HCT116 (cell line): ENCODE measurements at regions not wholly inside any gene's neighbourhood (a gene's known extent, or its start where the extent isn't known, plus 50 kb on each side); places are given as distances from the start of the nearest gene placed in this dataset.

Source experiments
- ATAC-seq: fragments of 200-7000 bp; cut with Tn5 transposase; 2 replicates; pipeline ENCODE4 v1.9.1; 2020; ENCODE audit warnings: mild to moderate bottlenecking, moderate library complexity
- BruUV-seq: library from RNA; stranded (reverse); fragments of 400-500 nt; replicated peaks from 2 replicates; lab custom pipeline; 2021; lab: Mats Ljungman, UMichigan
- CTCF ChIA-PET: fragments of 300-600 bp; sonication (Branson Sonifier 250); formaldehyde crosslinking; loops from one replicate; lab custom pipeline; 2021; ENCODE audit warnings: antibody characterized with exemption; lab: Charles Lee
- POLR2A ChIA-PET: fragments of 300-600, 350-600 bp; sonication (Branson Sonifier 250); formaldehyde crosslinking; loops from one replicate; lab custom pipeline; 2021; ENCODE audit warnings: antibody characterized with exemption; lab: Charles Lee
- RAD21 ChIA-PET, 2 experiments: fragments of 300-600 bp; sonication (Branson Sonifier 250); formaldehyde crosslinking; loops; one replicate each; lab custom pipeline; 2023; ENCODE audit warnings: low total read pairs in 2 of 2; ENCODE audit not compliant: uncharacterized antibody in 2 of 2, unreplicated experiment in 2 of 2, low non-redundant PET in 1 of 2; lab: Charles Lee
- DNase-seq: peaks from one replicate; pipeline ENCODE4 v3.0.0-alpha.2; 2010; ENCODE audit warnings: low read depth, low spot score
- H2AFZ ChIP-seq: fragments of 200-600 bp; shearing (Covaris generic), sonication (generic); 2 replicates; pipeline ENCODE4 v1.6.1; 2017; ENCODE audit warnings: low read depth, mixed run types, mixed read lengths, antibody characterized with exemption, low read length; ENCODE audit not compliant: poor library complexity, severe bottlenecking
- H3K27ac ChIP-seq: 2 replicates; pipeline ENCODE4 v1.5.1; 2012; ENCODE audit warnings: low read depth, low read length
- H3K27me3 ChIP-seq: fragments of 200-600 bp; sonication (generic); 2 replicates; pipeline ENCODE4 v1.6.1; 2016; ENCODE audit warnings: mixed run types, low read length, mixed read lengths; ENCODE audit not compliant: insufficient read depth
- H3K36me3 ChIP-seq, 2 experiments: fragments of 200-500 bp in 1 of 2; fragments of 200-600 bp in 1 of 2; sonication (Bioruptor generic) in 1 of 2; sonication (generic) in 1 of 2; 2 replicates each; pipeline versions ENCODE4 v1.5.1 to v1.6.1; 2014 to 2016; ENCODE audit warnings: low read length in 2 of 2, inconsistent platforms in 1 of 2, mixed read lengths in 1 of 2, mixed run types in 1 of 2; ENCODE audit not compliant: insufficient read depth in 2 of 2, control insufficient read depth in 1 of 2
- H3K4me1 ChIP-seq, 2 experiments: fragments of 200-600 bp in 1 of 2; sonication (generic) in 1 of 2; 2 replicates each; pipeline versions ENCODE4 v1.5.1 to v1.6.1; 2012 to 2017; ENCODE audit warnings: low read length in 2 of 2, inconsistent platforms in 1 of 2, mild to moderate bottlenecking in 1 of 2, mixed read lengths in 1 of 2, mixed run types in 1 of 2, moderate library complexity in 1 of 2; ENCODE audit not compliant: insufficient read depth in 2 of 2, control insufficient read depth in 1 of 2
- H3K4me2 ChIP-seq: fragments of 200-600 bp; sonication (generic); 2 replicates; pipeline ENCODE4 v1.6.1; 2017; ENCODE audit warnings: mixed run types, low read length, mixed read lengths
- H3K4me3 ChIP-seq, 2 experiments: fragments of 200-600 bp in 1 of 2; sonication (generic) in 1 of 2; replicated peaks in 1 of 2; 2 replicates each; pipeline ENCODE4 v1.5.1; 2011 to 2016; ENCODE audit warnings: low read length in 2 of 2, control low read depth in 1 of 2, low read depth in 1 of 2, mild to moderate bottlenecking in 1 of 2, mixed read lengths in 1 of 2, mixed run types in 1 of 2
- H3K79me2 ChIP-seq: fragments of 200-600 bp; sonication (generic); 2 replicates; pipeline ENCODE4 v1.6.1; 2017; ENCODE audit warnings: mild to moderate bottlenecking, mixed run types, low read length, moderate library complexity, mixed read lengths; ENCODE audit not compliant: insufficient read depth
- H3K9ac ChIP-seq: fragments of 200-600 bp; sonication (generic); 2 replicates; pipeline ENCODE4 v1.6.1; 2016; ENCODE audit warnings: low read length, mixed read lengths
- H3K9me2 ChIP-seq: fragments of 200-600 bp; sonication (generic), shearing (Covaris generic); 2 replicates; pipeline ENCODE4 v1.6.1; 2017; ENCODE audit warnings: mixed run types, mild to moderate bottlenecking, moderate library complexity; ENCODE audit not compliant: insufficient read depth
- H3K9me3 ChIP-seq, 2 experiments: fragments of 200-500 bp in 1 of 2; fragments of 200-600 bp in 1 of 2; sonication (Bioruptor generic) in 1 of 2; sonication (generic) in 1 of 2; 2 replicates each; pipeline ENCODE4 v1.6.1; 2014 to 2017; ENCODE audit warnings: low read length in 2 of 2, mixed read lengths in 2 of 2, inconsistent platforms in 1 of 2, low read depth in 1 of 2, mild to moderate bottlenecking in 1 of 2, mixed run types in 1 of 2, moderate library complexity in 1 of 2; ENCODE audit not compliant: control insufficient read depth in 1 of 2, insufficient read depth in 1 of 2
- H4K20me1 ChIP-seq: fragments of 200-600 bp; sonication (generic), shearing (Covaris generic); 2 replicates; pipeline ENCODE4 v1.6.1; 2017; ENCODE audit warnings: mixed run types, mild to moderate bottlenecking, moderate library complexity; ENCODE audit not compliant: insufficient read depth
- CBX3 ChIP-seq: IDR thresholded peaks from 2 replicates; pipeline ENCODE4 v1.6.1; 2012; ENCODE audit warnings: low read depth
- CEBPB ChIP-seq: IDR thresholded peaks from 2 replicates; pipeline ENCODE4 v1.6.1; 2012; ENCODE audit warnings: low read depth
- FOSL1 ChIP-seq: IDR thresholded peaks from 2 replicates; pipeline ENCODE4 v1.6.1; 2012; ENCODE audit warnings: low read depth
- POLR2A ChIP-seq: IDR thresholded peaks from 2 replicates; pipeline ENCODE4 v1.7.0; 2011; ENCODE audit warnings: borderline replicate concordance; ENCODE audit not compliant: insufficient read depth, insufficient read length; ENCODE audit errors: extremely low read depth
- SIN3A ChIP-seq: IDR thresholded peaks from 2 replicates; pipeline ENCODE4 v1.6.1; 2012; ENCODE audit warnings: low read depth
- SRF ChIP-seq: IDR thresholded peaks from 2 replicates; pipeline ENCODE4 v1.6.1; 2012; ENCODE audit warnings: low read depth
- ZFX ChIP-seq: fragments of 450-650 bp; IDR thresholded peaks from 2 replicates; pipeline ENCODE4 v1.6.1; 2017
- intact Hi-C: fragments of 100-400 bp; cut with micrococcal nuclease; formaldehyde crosslinking; loops from 2 replicates; pipeline ENCODE4 v1.10.0; 2022
- TF ChIP-seq, protein P1 (sequence below): IDR thresholded peaks from 2 replicates; pipeline ENCODE4 v1.6.1; 2011; ENCODE audit warnings: mild to moderate bottlenecking, low read length, moderate library complexity; ENCODE audit not compliant: insufficient replicate concordance; ENCODE audit errors: extremely low read depth

DNA sequence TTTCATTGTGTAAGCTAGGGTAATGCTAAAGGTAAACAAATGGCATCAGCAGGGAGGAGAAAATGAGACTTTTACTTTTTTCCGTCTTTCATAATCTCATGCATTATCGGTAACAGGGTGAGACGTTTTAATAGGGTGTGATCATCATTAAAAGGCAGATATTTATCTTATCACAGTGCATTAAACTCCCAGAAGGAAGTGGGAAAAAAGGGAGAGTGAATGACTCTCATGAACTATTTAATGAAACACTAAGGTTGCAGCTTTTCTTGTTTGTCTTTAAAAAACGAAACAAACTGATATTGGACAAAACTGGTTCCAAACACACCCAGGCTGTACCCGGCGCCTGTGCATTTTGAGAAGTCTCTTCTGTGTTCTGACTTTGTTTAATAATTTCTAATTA is 1936.8 kb upstream of the PIK3C3 start:
- Histone ChIP-seq H3K36me3 (no peaks in the 10 kb centered on the region), H3K9me3 (no peaks in the 10 kb centered on the region; a peak in 1 of 4 replicates), H3K79me2 (no peaks in the 10 kb centered on the region), H2AFZ (no peak overlapping the region), H3K4me2 (no peak overlapping the region), H3K9me2 (no peaks in the 10 kb centered on the region), H3K27me3 (no peaks in the 10 kb centered on the region), H3K4me3 (no peak overlapping the region), H3K9ac (no peak overlapping the region), H3K4me1 (no peaks in the 10 kb centered on the region), H3K27ac (no peak overlapping the region), H4K20me1 (no peaks in the 10 kb centered on the region)
- intact Hi-C loops = no loop called here
- RAD21 ChIA-PET = no interaction called here
- BruUV-seq = no TSS peak
- ATAC-seq (no peak), DNase-seq (no peak)
- CTCF ChIA-PET = no interaction called here
- no peak for TF ChIP-seq SRF
- TF ChIP-seq, protein P1, sequence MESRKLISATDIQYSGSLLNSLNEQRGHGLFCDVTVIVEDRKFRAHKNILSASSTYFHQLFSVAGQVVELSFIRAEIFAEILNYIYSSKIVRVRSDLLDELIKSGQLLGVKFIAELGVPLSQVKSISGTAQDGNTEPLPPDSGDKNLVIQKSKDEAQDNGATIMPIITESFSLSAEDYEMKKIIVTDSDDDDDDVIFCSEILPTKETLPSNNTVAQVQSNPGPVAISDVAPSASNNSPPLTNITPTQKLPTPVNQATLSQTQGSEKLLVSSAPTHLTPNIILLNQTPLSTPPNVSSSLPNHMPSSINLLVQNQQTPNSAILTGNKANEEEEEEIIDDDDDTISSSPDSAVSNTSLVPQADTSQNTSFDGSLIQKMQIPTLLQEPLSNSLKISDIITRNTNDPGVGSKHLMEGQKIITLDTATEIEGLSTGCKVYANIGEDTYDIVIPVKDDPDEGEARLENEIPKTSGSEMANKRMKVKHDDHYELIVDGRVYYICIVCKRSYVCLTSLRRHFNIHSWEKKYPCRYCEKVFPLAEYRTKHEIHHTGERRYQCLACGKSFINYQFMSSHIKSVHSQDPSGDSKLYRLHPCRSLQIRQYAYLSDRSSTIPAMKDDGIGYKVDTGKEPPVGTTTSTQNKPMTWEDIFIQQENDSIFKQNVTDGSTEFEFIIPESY = no peak
- POLR2A ChIA-PET = no interaction called here

DNA sequence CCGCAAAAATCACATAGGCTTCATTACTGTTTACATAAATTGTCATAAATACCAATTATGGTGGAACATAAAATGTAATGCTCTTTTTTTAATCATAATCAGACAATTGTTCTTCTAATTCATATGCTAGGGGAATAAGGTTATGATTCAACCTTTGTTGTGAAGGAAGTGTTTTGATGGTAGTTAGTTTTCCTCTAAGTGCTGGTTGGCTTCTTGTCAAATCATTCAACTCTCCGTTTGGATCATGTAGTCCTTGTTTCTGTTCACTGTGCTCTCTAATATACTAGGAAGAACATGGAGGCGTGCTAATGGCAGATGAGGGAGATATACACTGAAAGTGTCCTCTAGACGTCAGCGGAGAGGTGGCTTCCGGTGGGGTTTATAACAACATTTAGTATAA is 1938.0 kb upstream of the PIK3C3 start:
- Histone ChIP-seq H3K36me3 (no peaks in the 10 kb centered on the region), H2AFZ (no peak overlapping the region), H3K9ac (no peak overlapping the region), H3K79me2 (no peaks in the 10 kb centered on the region), H3K9me2 (no peaks in the 10 kb centered on the region), H3K4me2 (no peak overlapping the region), H3K27ac (no peak overlapping the region), H3K4me1 (no peaks in the 10 kb centered on the region), H3K27me3 (no peaks in the 10 kb centered on the region), H3K9me3 (no peaks in the 10 kb centered on the region; a peak in 1 of 4 replicates), H4K20me1 (no peaks in the 10 kb centered on the region), H3K4me3 (no peak overlapping the region)
- RAD21 ChIA-PET = no interaction called here
- TF ChIP-seq, protein P1 = no peak
- no peak for TF ChIP-seq SIN3A
- no peak for TF ChIP-seq FOSL1
- no peak for TF ChIP-seq POLR2A
- no peak for TF ChIP-seq CEBPB
- no peak for TF ChIP-seq ZFX
- no peak for TF ChIP-seq CBX3
- intact Hi-C loops = no loop called here
- no TSS peak for BruUV-seq
- POLR2A ChIA-PET = no interaction called here
- DNase-seq = no peak
- CTCF ChIA-PET = no interaction called here
- ATAC-seq = no peak
